GM13977 (cell line): ENCODE measurements at regions not wholly inside any gene's neighbourhood (a gene's known extent, or its start where the extent isn't known, plus 50 kb on each side); places are given as distances from the start of the nearest gene placed in this dataset.

Experiments
- DNase-seq: peaks from one replicate; pipeline ENCODE4 v3.0.0; 2012; ENCODE audit warnings: low spot score
- CTCF ChIP-seq: IDR thresholded peaks from 2 replicates; pipeline ENCODE4 v1.5.1; 2012; ENCODE audit warnings: mild to moderate bottlenecking, control low read depth; ENCODE audit not compliant: insufficient read depth; ENCODE audit errors: extremely low read depth, missing control alignments
- in situ Hi-C: fragments of 300-500 bp; cut with MboI; formaldehyde crosslinking; loops from one replicate; pipeline ENCODE4 v1.12.0; 2022; ENCODE audit warnings: low sequenced_read_pairs, low pct_unique_long_range_greater_than_20kb, mixed read lengths, inconsistent platforms; ENCODE audit not compliant: unreplicated experiment

- in situ Hi-C loops = no loop called here
- DNase-seq = no peak
- TF ChIP-seq CTCF = no peak
These were observed 251.2 kb downstream of the BRD1 start for GRCh38 chr22:49576241-49577141.

DNA sequence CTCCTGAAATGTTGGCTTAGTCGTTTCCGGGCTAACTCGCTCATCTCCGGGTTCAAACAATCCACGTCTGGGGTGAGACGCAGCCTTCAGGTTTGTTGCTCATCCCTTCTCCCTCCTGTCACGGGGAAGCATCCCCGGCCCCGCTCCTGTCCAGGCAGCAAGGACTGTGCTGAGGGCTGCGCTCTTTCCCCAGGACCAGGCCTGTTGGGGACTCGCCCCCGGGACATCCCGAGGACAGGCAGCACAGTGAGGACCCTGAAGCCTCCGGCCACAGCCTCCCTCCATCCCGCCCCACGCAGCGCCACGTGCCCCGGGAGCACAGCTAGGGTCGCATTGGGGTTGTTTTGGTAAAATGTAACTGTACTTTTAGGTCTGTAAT, 252.0 kb downstream of the BRD1 start:
- in situ Hi-C loops = no loop called here
- no peak for DNase-seq

GRCh38 chr22:49574881-49575702, 252.6 kb downstream of the BRD1 start:
- in situ Hi-C loops = no loop called here
- no peak for TF ChIP-seq CTCF

More for the DNA sequence above, 252.0 kb downstream of the BRD1 start:
- TF ChIP-seq CTCF = no peak

GRCh38 chr22:49574205-49574880, 253.3 kb downstream of the BRD1 start:
- DNase-seq = no peak
- no peak for TF ChIP-seq CTCF
- in situ Hi-C loops = no loop called here

More at GRCh38 chr22:49574881-49575702, 252.6 kb downstream of the BRD1 start:
- no peak for DNase-seq

- DNase-seq = no peak
- no peak for TF ChIP-seq CTCF
- in situ Hi-C loops = no loop called here
These were observed 254.4 kb downstream of the BRD1 start for GRCh38 chr22:49573109-49573765.

DNA sequence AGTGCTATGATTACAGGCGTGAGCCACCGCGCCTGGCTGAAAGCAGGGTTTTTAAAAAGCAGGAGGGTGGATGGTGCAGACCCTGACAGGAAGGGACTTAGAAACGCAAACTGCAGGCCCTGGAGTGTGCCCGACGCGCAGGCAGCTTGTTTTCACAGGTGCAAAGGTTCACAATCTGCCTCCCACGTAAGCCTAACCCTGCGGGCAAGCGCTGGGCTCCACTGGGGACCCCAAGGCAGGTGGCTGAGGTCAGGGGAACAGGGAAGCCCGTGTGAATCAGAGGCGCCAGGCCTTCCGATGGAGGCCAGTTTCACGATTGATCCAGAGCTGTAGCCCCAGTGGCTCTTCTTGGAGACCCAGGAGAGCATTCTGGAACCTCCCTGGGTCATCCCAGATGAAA, 256.3 kb downstream of the BRD1 start:
- TF ChIP-seq CTCF = no peak
- no peak for DNase-seq
- in situ Hi-C loops = no loop called here
